ACC112 (cell line): ENCODE measurements at regions not wholly inside any gene's neighbourhood (a gene's known extent, or its start where the extent isn't known, plus 50 kb on each side); places are given as distances from the start of the nearest gene placed in this dataset.

Experiments used
- H2AFZ ChIP-seq: fragments of 200-600 bp; sonication (generic); one replicate; pipeline ENCODE4 v1.6.0; 2017; ENCODE audit warnings: antibody characterized with exemption, low read length; ENCODE audit not compliant: unreplicated experiment
- H3K27ac ChIP-seq: fragments of 200-600 bp; sonication (generic); 2 replicates; pipeline ENCODE4 v1.5.1; 2014; ENCODE audit warnings: low read depth, mild to moderate bottlenecking, antibody characterized with exemption, low read length, moderate library complexity
- H3K27me3 ChIP-seq: fragments of 200-600 bp; sonication (generic); 2 replicates; pipeline ENCODE4 v1.6.1; 2014; ENCODE audit warnings: mild to moderate bottlenecking, antibody characterized with exemption, low read length, moderate library complexity, mixed read lengths; ENCODE audit not compliant: insufficient read depth
- H3K36me3 ChIP-seq: fragments of 200-600 bp; sonication (generic); 2 replicates; pipeline ENCODE4 v1.6.1; 2016; ENCODE audit warnings: mild to moderate bottlenecking, antibody characterized with exemption, low read length, moderate library complexity, mixed read lengths; ENCODE audit not compliant: insufficient read depth
- H3K4me1 ChIP-seq: fragments of 200-600 bp; sonication (generic); one replicate; pipeline ENCODE4 v1.6.1; 2016; ENCODE audit warnings: low read length, mixed read lengths; ENCODE audit not compliant: insufficient read depth, unreplicated experiment, control insufficient read depth
- H3K4me3 ChIP-seq: fragments of 200-600 bp; sonication (generic); 2 replicates; pipeline ENCODE4 v1.5.1; 2014; ENCODE audit warnings: mild to moderate bottlenecking, low read depth, low read length
- H3K79me2 ChIP-seq: fragments of 200-600 bp; sonication (generic); one replicate; pipeline ENCODE4 v1.6.0; 2016; ENCODE audit warnings: low read length; ENCODE audit not compliant: control insufficient read depth, unreplicated experiment, insufficient read depth

DNA sequence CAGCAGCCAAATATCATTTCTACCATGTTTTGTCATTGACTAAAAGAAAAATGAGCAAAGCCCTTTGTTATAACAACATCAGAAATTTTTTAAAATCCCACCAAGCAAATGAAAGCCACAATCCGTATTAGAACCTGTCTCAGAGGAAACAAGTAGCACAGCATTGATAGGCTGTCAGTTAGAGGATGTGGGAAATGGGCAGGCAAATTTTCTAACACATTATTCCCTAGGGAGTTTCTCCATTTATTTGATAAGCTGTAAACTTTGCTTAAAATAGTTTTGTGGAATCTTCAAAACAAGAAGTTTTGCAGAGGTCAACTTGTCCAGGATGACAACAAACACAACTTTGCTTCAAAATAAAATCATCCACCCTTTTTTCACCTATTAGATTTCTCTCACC is 53.6 kb upstream of the APC start:
- no peak overlapping the region for H2AFZ ChIP-seq
- no peak overlapping the region for H3K4me3 ChIP-seq
- H3K27me3 ChIP-seq, result peaks cover 17% of the 10 kb centered on the region
- H3K36me3 ChIP-seq, result no peaks in the 10 kb centered on the region
- H3K27ac ChIP-seq, result no peak overlapping the region
- H3K4me1 ChIP-seq, result no peaks in the 10 kb centered on the region
- no peaks in the 10 kb centered on the region for H3K79me2 ChIP-seq

DNA sequence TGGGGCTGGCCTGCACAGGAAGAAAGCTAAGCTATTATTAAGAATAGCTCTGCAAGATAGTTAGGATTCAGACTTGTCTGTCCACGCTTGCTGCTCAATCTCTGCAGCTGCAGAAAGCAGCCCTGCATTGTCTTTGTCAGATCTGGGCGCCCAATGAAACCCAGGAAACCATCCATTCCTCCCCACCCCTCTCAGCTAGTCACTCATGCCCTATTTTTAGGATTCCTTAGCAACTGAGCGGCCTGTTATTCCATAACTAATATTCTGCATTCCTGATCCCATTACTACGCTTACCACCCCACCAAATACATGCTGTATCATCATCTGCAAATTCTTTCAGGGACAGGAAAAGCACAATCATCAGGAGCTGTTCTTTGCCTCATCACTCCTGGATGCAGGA is 52.9 kb upstream of the APC start:
- H2AFZ ChIP-seq, result no peak overlapping the region
- no peaks in the 10 kb centered on the region for H3K4me1 ChIP-seq
- H3K27ac ChIP-seq, result no peak overlapping the region
- no peak overlapping the region for H3K4me3 ChIP-seq
- H3K27me3 ChIP-seq, result peaks cover 14% of the 10 kb centered on the region
- H3K79me2 ChIP-seq, result no peaks in the 10 kb centered on the region
- no peaks in the 10 kb centered on the region for H3K36me3 ChIP-seq

DNA sequence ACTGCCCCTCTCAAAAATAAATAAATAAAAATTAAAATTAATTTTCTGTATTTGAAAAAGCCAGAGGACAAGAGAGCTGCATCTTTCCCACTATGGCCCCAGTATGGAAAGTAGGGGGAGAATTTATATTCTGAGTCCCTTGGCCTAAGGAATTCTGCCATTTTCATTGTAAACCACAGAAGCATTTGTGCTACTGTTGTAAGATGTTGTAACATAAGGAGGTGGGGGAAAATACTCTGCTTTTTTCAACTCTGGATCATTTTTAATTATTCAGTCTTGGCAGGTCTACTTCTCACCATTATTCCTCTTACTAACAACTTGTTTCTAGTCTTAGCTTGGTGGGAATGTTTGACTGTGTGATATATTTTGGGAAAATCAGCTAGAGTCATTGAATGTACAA is 52.3 kb upstream of the APC start:
- H3K27ac ChIP-seq, result no peak overlapping the region
- peaks cover 8% of the 10 kb centered on the region for H3K27me3 ChIP-seq
- H3K36me3 ChIP-seq, result no peaks in the 10 kb centered on the region
- H3K4me1 ChIP-seq, result no peaks in the 10 kb centered on the region
- H2AFZ ChIP-seq, result no peak overlapping the region
- H3K79me2 ChIP-seq, result no peaks in the 10 kb centered on the region
- H3K4me3 ChIP-seq, result no peak overlapping the region

DNA sequence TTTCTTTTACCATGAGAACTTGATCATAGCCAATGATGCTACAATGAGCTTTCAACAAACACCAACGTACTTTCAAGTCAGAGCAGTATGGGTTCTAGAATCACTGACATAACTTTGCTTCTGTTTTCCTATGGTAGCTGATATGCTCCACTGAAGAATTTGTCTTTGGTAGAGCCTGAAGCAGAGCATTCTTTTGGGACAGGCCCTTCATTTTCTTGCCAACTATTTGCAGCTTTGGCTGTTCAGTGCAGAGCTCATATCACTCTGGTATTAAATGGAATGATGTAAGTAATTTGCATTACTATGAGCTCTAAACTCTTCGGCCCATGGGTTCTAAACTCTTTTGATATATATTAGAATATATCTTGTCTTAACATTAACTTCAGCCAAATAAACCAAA is 51.8 kb upstream of the APC start:
- Histone ChIP-seq H3K4me1 (no peaks in the 10 kb centered on the region), H3K4me3 (no peak overlapping the region), H3K27me3 (peaks cover 8% of the 10 kb centered on the region), H3K79me2 (no peaks in the 10 kb centered on the region), H3K27ac (no peak overlapping the region), H3K36me3 (no peaks in the 10 kb centered on the region), H2AFZ (no peak overlapping the region)

DNA sequence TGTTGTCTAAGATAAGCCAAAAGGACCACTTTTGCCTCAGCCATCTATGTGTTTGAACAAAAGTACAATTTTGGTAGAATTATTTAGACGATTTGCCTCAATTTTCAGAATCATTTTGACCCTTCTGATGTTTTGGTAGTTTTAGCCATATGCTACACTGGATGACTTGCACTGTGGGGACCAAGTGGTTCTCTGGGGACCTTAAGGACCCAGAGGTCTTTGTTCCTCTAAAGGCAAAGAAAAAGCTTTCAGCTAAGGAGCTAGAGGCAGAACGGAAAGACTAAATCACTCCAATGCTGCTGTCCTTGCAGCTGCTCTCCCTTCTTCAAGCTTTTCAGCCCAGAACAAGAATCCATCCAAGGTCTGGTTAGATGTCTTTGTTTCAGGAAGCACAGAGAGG is 51.0 kb upstream of the APC start:
- Histone ChIP-seq H3K79me2 (no peaks in the 10 kb centered on the region), H3K27ac (no peak overlapping the region), H3K4me3 (no peak overlapping the region), H3K4me1 (no peaks in the 10 kb centered on the region), H2AFZ (no peak overlapping the region), H3K36me3 (no peaks in the 10 kb centered on the region), H3K27me3 (peaks cover 8% of the 10 kb centered on the region)

DNA sequence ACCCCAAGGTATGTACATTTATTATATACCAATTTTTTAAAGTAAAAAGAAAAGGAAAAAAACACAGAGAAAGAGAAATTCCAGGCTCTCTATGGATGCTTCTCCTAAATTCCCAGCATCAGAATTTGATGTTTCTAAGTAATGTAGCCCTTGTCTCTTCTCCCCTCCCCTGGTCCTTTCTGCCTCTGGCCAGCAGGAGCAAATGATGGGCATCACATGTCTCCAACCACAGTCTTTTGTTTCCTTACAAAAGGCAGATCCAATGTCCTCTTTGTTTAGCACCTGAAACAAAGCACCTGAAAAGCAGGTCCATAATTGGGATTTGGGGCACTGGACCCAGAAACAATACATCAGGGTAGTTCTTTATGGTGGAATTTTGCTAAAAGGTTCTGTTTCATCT is 50.4 kb upstream of the APC start:
- H3K4me3 ChIP-seq, result no peak overlapping the region
- peaks cover 8% of the 10 kb centered on the region for H3K27me3 ChIP-seq
- no peaks in the 10 kb centered on the region for H3K79me2 ChIP-seq
- H3K36me3 ChIP-seq, result no peaks in the 10 kb centered on the region
- H3K27ac ChIP-seq, result no peak overlapping the region
- H2AFZ ChIP-seq, result no peak overlapping the region
- H3K4me1 ChIP-seq, result no peaks in the 10 kb centered on the region
